NCI-H82 treated with DMSO at 0.1 percent for 48 hours (cell line): ENCODE measurements at regions not wholly inside any gene's neighbourhood (a gene's known extent, or its start where the extent isn't known, plus 50 kb on each side); places are given as distances from the start of the nearest gene placed in this dataset.

Experiments
- DNase-seq: peaks from one replicate; lab custom pipeline; 2025; ENCODE audit not compliant: unreplicated experiment; lab: John Stamatoyannopoulos, UW

- no peak for DNase-seq
Observed at GRCh38 chr4:71151054-71151453, 157.6 kb downstream of the DCK start.

GRCh38 chr4:71156616-71157015 is 163.2 kb downstream of the DCK start:
- DNase-seq: no peak

- DNase-seq: peak; percentile 86
Observed at GRCh38 chr4:71162386-71162785, 168.9 kb downstream of the DCK start.

GRCh38 chr4:71163317-71163716 is 169.9 kb downstream of the DCK start:
- DNase-seq: no peak

GRCh38 chr4:71167083-71167482 is 171.7 kb upstream of the SLC4A4 start:
- no peak for DNase-seq

GRCh38 chr4:71171592-71171991 is 167.2 kb upstream of the SLC4A4 start:
- no peak for DNase-seq

GRCh38 chr4:71181332-71181731 is 157.5 kb upstream of the SLC4A4 start:
- DNase-seq: no peak

GRCh38 chr4:71184195-71184781 is 154.5 kb upstream of the SLC4A4 start:
- peak; percentile 44 for DNase-seq

GRCh38 chr4:71185037-71185436 is 153.8 kb upstream of the SLC4A4 start:
- no peak for DNase-seq

GRCh38 chr4:71186257-71186565 is 152.6 kb upstream of the SLC4A4 start:
- DNase-seq: no peak

GRCh38 chr4:71186566-71187403 is 152.0 kb upstream of the SLC4A4 start:
- no peak for DNase-seq

GRCh38 chr4:71187404-71188155 is 151.2 kb upstream of the SLC4A4 start:
- DNase-seq: no peak

GRCh38 chr4:71188156-71188640 is 150.6 kb upstream of the SLC4A4 start:
- DNase-seq: no peak

- DNase-seq: no peak
Observed at GRCh38 chr4:71188951-71189350, 149.9 kb upstream of the SLC4A4 start.

- no peak for DNase-seq
Observed at GRCh38 chr4:71189471-71189870, 149.3 kb upstream of the SLC4A4 start.

GRCh38 chr4:71194454-71194853 is 144.4 kb upstream of the SLC4A4 start:
- no peak for DNase-seq

GRCh38 chr4:71195924-71196323 is 142.9 kb upstream of the SLC4A4 start:
- no peak for DNase-seq

- no peak for DNase-seq
Observed at GRCh38 chr4:71198958-71199357, 139.9 kb upstream of the SLC4A4 start.

GRCh38 chr4:71201057-71201456 is 137.8 kb upstream of the SLC4A4 start:
- DNase-seq: no peak

- DNase-seq: no peak
Observed at GRCh38 chr4:71201817-71202576, 136.8 kb upstream of the SLC4A4 start.

GRCh38 chr4:71202705-71203104 is 136.1 kb upstream of the SLC4A4 start:
- DNase-seq: no peak
